Testis (tissue), 2 donors: ENCODE measurements at regions not wholly inside any gene's neighbourhood (a gene's known extent, or its start where the extent isn't known, plus 50 kb on each side); places are given as distances from the start of the nearest gene placed in this dataset.

Source experiments
- DNase-seq: peaks from one replicate; pipeline ENCODE4 v3.0.0-alpha.2; 2019
- H3K27ac ChIP-seq, 2 donors: fragments of 200-600 bp; sonication (generic); one replicate each; pipeline ENCODE4 v1.5.1; 2019
- H3K27me3 ChIP-seq: fragments of 200-600 bp; sonication (generic); one replicate; pipeline ENCODE4 v1.5.1; 2019
- H3K36me3 ChIP-seq: fragments of 200-600 bp; sonication (generic); one replicate; pipeline ENCODE4 v1.5.1; 2017; ENCODE audit warnings: low read depth; ENCODE audit errors: missing control alignments
- H3K4me1 ChIP-seq: fragments of 200-600 bp; sonication (generic); one replicate; pipeline ENCODE4 v1.5.1; 2019
- H3K4me3 ChIP-seq, 2 donors: fragments of 200-600 bp; sonication (generic); one replicate each; pipeline ENCODE4 v1.5.1; 2017 to 2019
- H3K9me3 ChIP-seq: fragments of 200-600 bp; sonication (generic); one replicate; pipeline ENCODE4 v1.5.1; 2017
- POLR2A ChIP-seq: fragments of 450-650 bp; IDR thresholded peaks from one replicate; pipeline ENCODE4 v1.6.1; 2017; ENCODE audit warnings: antibody characterized with exemption, mild to moderate bottlenecking, moderate library complexity
- WGBS, 2 donors: methylation state at CpG; one replicate each; pipeline ENCODE4 v1.1.5; 2018; 5-methylcytosine and 5-hydroxymethylcytosine counted together
- intact Hi-C: fragments of 100-400 bp; cut with DNase I; formaldehyde crosslinking; loops from one replicate; pipeline ENCODE4 v1.15.1; 2023; ENCODE audit warnings: low total_unique reads
- TF ChIP-seq, protein P1 (sequence below), 3 experiments: fragments of 450-650 bp in 2 of 3; fragments of 200-600 bp in 1 of 3; sonication (generic) in 1 of 3; IDR thresholded peaks; one replicate each; pipeline ENCODE4 v1.5.1; 2016 to 2019; ENCODE audit warnings: antibody characterized with exemption in 3 of 3, mild to moderate bottlenecking in 2 of 3, moderate library complexity in 1 of 3

DNA sequence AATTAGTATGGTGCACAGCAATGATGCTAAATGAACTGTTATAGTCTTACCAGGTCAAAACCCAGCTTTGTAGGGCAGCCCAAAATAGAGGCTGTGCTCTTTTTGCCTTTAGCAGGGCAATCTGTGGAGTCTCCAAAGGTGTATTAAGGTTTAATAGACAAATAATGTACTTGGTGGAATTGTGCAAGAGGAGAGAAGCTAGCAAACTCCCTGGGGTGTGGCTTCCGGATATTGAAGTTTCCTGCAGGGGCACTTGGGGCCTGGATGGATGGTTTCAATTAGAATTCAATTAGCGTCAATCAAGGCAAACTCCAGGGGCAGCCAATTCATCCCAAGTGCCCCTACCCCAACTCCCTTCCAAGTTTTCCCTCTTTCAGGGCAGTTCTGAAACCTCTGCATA lies 285.8 kb downstream of the UTP18 start:
- TF ChIP-seq, protein P1, sequence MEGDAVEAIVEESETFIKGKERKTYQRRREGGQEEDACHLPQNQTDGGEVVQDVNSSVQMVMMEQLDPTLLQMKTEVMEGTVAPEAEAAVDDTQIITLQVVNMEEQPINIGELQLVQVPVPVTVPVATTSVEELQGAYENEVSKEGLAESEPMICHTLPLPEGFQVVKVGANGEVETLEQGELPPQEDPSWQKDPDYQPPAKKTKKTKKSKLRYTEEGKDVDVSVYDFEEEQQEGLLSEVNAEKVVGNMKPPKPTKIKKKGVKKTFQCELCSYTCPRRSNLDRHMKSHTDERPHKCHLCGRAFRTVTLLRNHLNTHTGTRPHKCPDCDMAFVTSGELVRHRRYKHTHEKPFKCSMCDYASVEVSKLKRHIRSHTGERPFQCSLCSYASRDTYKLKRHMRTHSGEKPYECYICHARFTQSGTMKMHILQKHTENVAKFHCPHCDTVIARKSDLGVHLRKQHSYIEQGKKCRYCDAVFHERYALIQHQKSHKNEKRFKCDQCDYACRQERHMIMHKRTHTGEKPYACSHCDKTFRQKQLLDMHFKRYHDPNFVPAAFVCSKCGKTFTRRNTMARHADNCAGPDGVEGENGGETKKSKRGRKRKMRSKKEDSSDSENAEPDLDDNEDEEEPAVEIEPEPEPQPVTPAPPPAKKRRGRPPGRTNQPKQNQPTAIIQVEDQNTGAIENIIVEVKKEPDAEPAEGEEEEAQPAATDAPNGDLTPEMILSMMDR (IDR thresholded peaks at IDR 0.05): no peak
- no peak for TF ChIP-seq POLR2A
- no peaks in the 10 kb centered on the region for H3K36me3 ChIP-seq
- no peaks in the 10 kb centered on the region for H3K4me1 ChIP-seq
- no peak overlapping the region for H3K4me3 ChIP-seq
- no peak for DNase-seq
- WGBS, 2 donors: 80 to 91% methylated on average over 2 of the region's 2 CpGs
- no peak overlapping the region for H3K27ac ChIP-seq
- no peaks in the 10 kb centered on the region for H3K27me3 ChIP-seq
- no peaks in the 10 kb centered on the region for H3K9me3 ChIP-seq
- intact Hi-C loops: no loop called here

- Histone ChIP-seq H3K36me3 (no peaks in the 10 kb centered on the region), H3K4me1 (no peaks in the 10 kb centered on the region), H3K4me3 (no peak overlapping the region), H3K27ac (no peak overlapping the region), H3K9me3 (no peaks in the 10 kb centered on the region), H3K27me3 (no peaks in the 10 kb centered on the region)
- WGBS, 2 donors: 47 to 69% methylated on average over 4 of the region's 4 CpGs
- DNase-seq: no peak
- intact Hi-C loops: no loop called here
- TF ChIP-seq POLR2A: no peak
- TF ChIP-seq, protein P1 (IDR thresholded peaks at IDR 0.05): no peak
Measured at GRCh38 chr17:51548125-51548524, 287.8 kb downstream of the UTP18 start.

GRCh38 chr17:51555153-51555552 lies 294.8 kb downstream of the UTP18 start:
- intact Hi-C loops: no loop called here
- Histone ChIP-seq H3K9me3 (no peaks in the 10 kb centered on the region), H3K27me3 (no peaks in the 10 kb centered on the region), H3K4me3 (no peak overlapping the region), H3K4me1 (no peaks in the 10 kb centered on the region), H3K27ac (no peak overlapping the region), H3K36me3 (no peaks in the 10 kb centered on the region)
- 93 to 94% methylated on average over 1 of the region's 1 CpG for WGBS, 2 donors
- TF ChIP-seq, protein P1 (IDR thresholded peaks at IDR 0.05): no peak
- no peak for TF ChIP-seq POLR2A
- no peak for DNase-seq

DNA sequence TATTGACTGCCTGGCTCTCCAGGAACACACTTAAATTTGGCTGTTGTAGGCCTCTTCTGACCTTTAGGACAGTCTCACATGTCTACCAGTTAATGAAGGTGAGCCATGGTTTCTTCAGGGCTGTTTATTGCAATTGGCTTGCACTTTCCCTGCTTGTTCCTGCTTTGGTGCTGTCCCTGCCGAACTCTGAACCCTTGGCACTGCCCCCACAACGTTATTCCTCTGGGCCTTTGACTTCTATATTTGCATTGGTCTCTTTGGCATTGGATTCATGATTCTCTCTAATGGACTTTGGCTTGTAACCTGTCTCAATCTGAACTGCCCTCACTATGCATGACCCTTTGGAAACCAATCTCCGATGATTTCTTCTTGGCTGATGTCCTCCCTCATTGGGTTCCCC lies 299.4 kb downstream of the UTP18 start:
- Histone ChIP-seq H3K4me1 (no peaks in the 10 kb centered on the region), H3K36me3 (no peaks in the 10 kb centered on the region), H3K9me3 (no peaks in the 10 kb centered on the region), H3K27ac (no peak overlapping the region), H3K27me3 (no peaks in the 10 kb centered on the region), H3K4me3 (no peak overlapping the region)
- intact Hi-C loops: no loop called here
- 67 to 70% methylated on average over 3 of the region's 3 CpGs for WGBS, 2 donors
- DNase-seq: no peak
- TF ChIP-seq, protein P1 (IDR thresholded peaks at IDR 0.05): no peak
- no peak for TF ChIP-seq POLR2A

DNA sequence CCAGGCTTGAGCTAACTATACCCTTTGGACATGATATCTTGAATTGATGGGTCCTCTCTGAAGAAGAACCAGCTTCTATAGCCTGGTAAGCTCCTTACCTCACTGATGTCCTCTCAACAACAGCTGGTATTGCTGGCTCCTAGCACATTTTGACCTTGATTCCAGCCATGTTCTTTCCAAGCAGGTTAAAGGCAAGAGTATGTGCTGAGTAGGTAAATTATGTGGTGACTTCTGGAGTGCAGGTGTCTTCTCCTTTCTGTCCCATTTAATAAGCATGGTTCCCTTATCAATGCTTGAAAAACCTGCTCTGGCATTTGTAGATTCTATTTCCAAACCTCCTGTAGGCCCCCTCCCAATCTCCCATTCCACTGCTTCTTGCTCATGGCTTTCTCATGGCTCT lies 300.1 kb downstream of the UTP18 start:
- no peak for TF ChIP-seq POLR2A
- TF ChIP-seq, protein P1 (IDR thresholded peaks at IDR 0.05): no peak
- Histone ChIP-seq H3K9me3 (no peaks in the 10 kb centered on the region), H3K27ac (no peak overlapping the region), H3K27me3 (no peaks in the 10 kb centered on the region), H3K36me3 (no peaks in the 10 kb centered on the region), H3K4me3 (no peak overlapping the region), H3K4me1 (no peaks in the 10 kb centered on the region)
- DNase-seq: no peak
- intact Hi-C loops: no loop called here
